ENCODE measurements at regions not wholly inside any gene's neighbourhood (a gene's known extent, or its start where the extent isn't known, plus 50 kb on each side); places are given as distances from the start of the nearest gene placed in this dataset.
"Not testable (repeated sequence)": the region's sequence is repeated elsewhere in the genome, so short reads cannot be mapped to it uniquely, and the experiment has no call there.

GRCh38 chr17:20851591-20852238, 191.1 kb downstream of the USP22 start:
- not testable (repeated sequence) for TF ChIP-seq EZH2 (optimal IDR thresholded peaks at IDR 0.05; ENCODE audit: low read depth, low read length); CTCF (IDR thresholded peaks at IDR 0.05; ENCODE audit: low read length); EZH2phosphoT487 (IDR thresholded peaks at IDR 0.05; ENCODE audit: low read length)

All from MM.1S (cell line).